A673 (cell line): ENCODE measurements at regions not wholly inside any gene's neighbourhood (a gene's known extent, or its start where the extent isn't known, plus 50 kb on each side); places are given as distances from the start of the nearest gene placed in this dataset.

ENCODE experiments used
- CTCF ChIP-seq: fragments of 300-800, 200-600 bp; sonication (generic); conservative IDR thresholded peaks from 2 replicates; pipeline ENCODE4 v1.5.1; 2017; ENCODE audit warnings: low read depth, mild to moderate bottlenecking, antibody characterized with exemption, low read length, moderate library complexity, mixed read lengths
- EZH2 ChIP-seq: fragments of 200-600 bp; sonication (generic); IDR thresholded peaks from 2 replicates; pipeline ENCODE4 v1.6.1; 2017; ENCODE audit warnings: borderline replicate concordance, low read depth, mild to moderate bottlenecking, mixed read lengths, antibody characterized with exemption, low read length; ENCODE audit not compliant: poor library complexity, severe bottlenecking

GRCh38 chrX:116357329-116357728 lies 79.1 kb upstream of the SLC6A14 start:
- no peak for TF ChIP-seq CTCF
- TF ChIP-seq EZH2, result no peak
